Sigmoid colon (tissue), 6 donors: ENCODE measurements at regions not wholly inside any gene's neighbourhood (a gene's known extent, or its start where the extent isn't known, plus 50 kb on each side); places are given as distances from the start of the nearest gene placed in this dataset.

Experiments
- DNase-seq: peaks from one replicate; pipeline ENCODE4 v3.0.0-alpha.2; 2019
- H3K27ac ChIP-seq, 4 donors: fragments of 200-600 bp; sonication (generic); one replicate each; pipeline ENCODE4 v1.5.1; 2016 to 2019; ENCODE audit warnings: mild to moderate bottlenecking in 1 of 4
- H3K27me3 ChIP-seq, 3 donors: fragments of 200-600 bp; sonication (generic); one replicate each; pipeline ENCODE4 v1.5.1; 2019; ENCODE audit warnings: mild to moderate bottlenecking in 1 of 3
- H3K36me3 ChIP-seq, 4 donors: fragments of 200-600 bp; sonication (generic); one replicate each; pipeline ENCODE4 v1.5.1; 2016 to 2019
- H3K4me1 ChIP-seq, 4 donors: fragments of 200-600 bp; sonication (generic); one replicate each; pipeline ENCODE4 v1.5.1; 2017 to 2019
- H3K4me3 ChIP-seq, 4 donors: fragments of 200-600 bp; sonication (generic); one replicate each; pipeline ENCODE4 v1.5.1; 2017 to 2019; ENCODE audit warnings: mild to moderate bottlenecking in 2 of 4, moderate library complexity in 1 of 4
- H3K9me3 ChIP-seq, 4 donors: fragments of 200-600 bp in 3 of 4; sonication (generic) in 3 of 4; one replicate each; pipeline versions ENCODE4 v1.5.1 to v1.6.1; 2013 to 2019
- EP300 ChIP-seq, 4 donors: sonication (generic); formaldehyde crosslinking; IDR thresholded peaks; one replicate each; pipeline ENCODE4 v1.6.1; 2017; ENCODE audit warnings: antibody characterized with exemption in 4 of 4
- POLR2A ChIP-seq, 2 donors: fragments of 450-650 bp; IDR thresholded peaks; one replicate each; pipeline ENCODE4 v1.6.1; 2016; ENCODE audit warnings: antibody characterized with exemption in 2 of 2, mild to moderate bottlenecking in 2 of 2, moderate library complexity in 2 of 2
- POLR2AphosphoS5 ChIP-seq, 4 donors: sonication (generic); formaldehyde crosslinking; IDR thresholded peaks; one replicate each; pipeline ENCODE4 v1.6.1; 2017; ENCODE audit warnings: antibody characterized with exemption in 4 of 4
- WGBS, 2 donors: extraction: QIAGEN DNeasy Blood & Tissue Kit; methylation state at CpG; one replicate each; pipeline ENCODE4 v1.1.7; 2013; 5-methylcytosine and 5-hydroxymethylcytosine counted together
- intact Hi-C: fragments of 100-400 bp; cut with DNase I; formaldehyde crosslinking; loops from one replicate; pipeline ENCODE4 v1.15.1; 2023
- TF ChIP-seq, protein P1 (sequence below), 4 experiments: fragments of 450-650 bp in 3 of 4; fragments of 200-600 bp in 1 of 4; IDR thresholded peaks; one replicate each; pipeline ENCODE4 v1.5.1; 2016 to 2019; ENCODE audit warnings: antibody characterized with exemption in 4 of 4, mild to moderate bottlenecking in 3 of 4, moderate library complexity in 2 of 4
- donor health status: healthy with polysubstance abuse.
- donor health status: healthy.

DNA sequence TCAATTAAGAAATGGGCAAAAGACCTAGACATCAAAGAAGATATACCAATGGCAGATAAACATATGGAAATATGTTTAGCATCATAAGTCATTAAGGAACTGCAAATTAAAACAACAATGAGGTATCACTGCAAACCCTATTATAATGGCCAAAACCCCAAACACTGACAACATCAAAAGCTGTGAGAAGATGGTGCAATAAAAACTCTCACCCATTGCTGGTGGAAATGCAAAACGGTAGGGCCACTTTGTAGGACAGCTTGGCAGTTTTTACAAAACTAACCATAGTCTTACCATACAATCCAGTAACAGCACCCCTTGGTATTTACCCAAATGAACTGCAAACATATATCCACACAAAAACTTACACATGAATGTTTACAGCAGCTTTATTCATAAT lies 213.1 kb downstream of the UBE2E3 start:
- intact Hi-C loops: no loop called here
- TF ChIP-seq, protein P1, sequence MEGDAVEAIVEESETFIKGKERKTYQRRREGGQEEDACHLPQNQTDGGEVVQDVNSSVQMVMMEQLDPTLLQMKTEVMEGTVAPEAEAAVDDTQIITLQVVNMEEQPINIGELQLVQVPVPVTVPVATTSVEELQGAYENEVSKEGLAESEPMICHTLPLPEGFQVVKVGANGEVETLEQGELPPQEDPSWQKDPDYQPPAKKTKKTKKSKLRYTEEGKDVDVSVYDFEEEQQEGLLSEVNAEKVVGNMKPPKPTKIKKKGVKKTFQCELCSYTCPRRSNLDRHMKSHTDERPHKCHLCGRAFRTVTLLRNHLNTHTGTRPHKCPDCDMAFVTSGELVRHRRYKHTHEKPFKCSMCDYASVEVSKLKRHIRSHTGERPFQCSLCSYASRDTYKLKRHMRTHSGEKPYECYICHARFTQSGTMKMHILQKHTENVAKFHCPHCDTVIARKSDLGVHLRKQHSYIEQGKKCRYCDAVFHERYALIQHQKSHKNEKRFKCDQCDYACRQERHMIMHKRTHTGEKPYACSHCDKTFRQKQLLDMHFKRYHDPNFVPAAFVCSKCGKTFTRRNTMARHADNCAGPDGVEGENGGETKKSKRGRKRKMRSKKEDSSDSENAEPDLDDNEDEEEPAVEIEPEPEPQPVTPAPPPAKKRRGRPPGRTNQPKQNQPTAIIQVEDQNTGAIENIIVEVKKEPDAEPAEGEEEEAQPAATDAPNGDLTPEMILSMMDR (IDR thresholded peaks at IDR 0.05): no peak
- TF ChIP-seq EP300 (IDR thresholded peaks at IDR 0.05) (no peak), POLR2A (IDR thresholded peaks at IDR 0.05) (no peak), POLR2AphosphoS5 (IDR thresholded peaks at IDR 0.05) (no peak)
- H3K4me3 ChIP-seq: no peak overlapping the region
- H3K27me3 ChIP-seq: no peaks in the 10 kb centered on the region
- no peaks in the 10 kb centered on the region for H3K36me3 ChIP-seq
- whole genome bisulfite sequencing, 2 donors: 85 to 93% methylated on average over 1 of the region's 1 CpG
- DNase-seq: no peak
- H3K4me1 ChIP-seq: no peaks in the 10 kb centered on the region
- H3K9me3 ChIP-seq: no peaks in the 10 kb centered on the region
- H3K27ac ChIP-seq: no peak overlapping the region

DNA sequence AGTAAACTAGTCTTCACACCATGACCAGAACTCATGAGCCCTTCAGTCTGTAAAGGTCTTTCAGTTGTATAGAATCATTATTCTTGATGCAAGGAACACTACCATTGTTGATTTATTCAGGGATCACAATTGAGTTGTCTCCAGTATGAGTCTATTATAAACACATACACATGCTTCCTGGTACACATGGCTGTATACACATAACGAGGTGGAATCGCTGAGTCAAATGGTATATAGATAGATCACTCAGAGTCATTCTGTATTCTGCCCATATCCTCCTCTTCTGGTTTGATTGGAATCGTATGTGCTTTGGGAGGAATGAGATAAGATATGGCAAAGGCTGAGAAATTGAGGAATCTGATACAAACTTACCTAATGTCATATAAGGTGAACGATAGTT lies 216.0 kb downstream of the UBE2E3 start:
- WGBS, 2 donors: 82 to 84% methylated on average over 4 of the region's 4 CpGs

DNA sequence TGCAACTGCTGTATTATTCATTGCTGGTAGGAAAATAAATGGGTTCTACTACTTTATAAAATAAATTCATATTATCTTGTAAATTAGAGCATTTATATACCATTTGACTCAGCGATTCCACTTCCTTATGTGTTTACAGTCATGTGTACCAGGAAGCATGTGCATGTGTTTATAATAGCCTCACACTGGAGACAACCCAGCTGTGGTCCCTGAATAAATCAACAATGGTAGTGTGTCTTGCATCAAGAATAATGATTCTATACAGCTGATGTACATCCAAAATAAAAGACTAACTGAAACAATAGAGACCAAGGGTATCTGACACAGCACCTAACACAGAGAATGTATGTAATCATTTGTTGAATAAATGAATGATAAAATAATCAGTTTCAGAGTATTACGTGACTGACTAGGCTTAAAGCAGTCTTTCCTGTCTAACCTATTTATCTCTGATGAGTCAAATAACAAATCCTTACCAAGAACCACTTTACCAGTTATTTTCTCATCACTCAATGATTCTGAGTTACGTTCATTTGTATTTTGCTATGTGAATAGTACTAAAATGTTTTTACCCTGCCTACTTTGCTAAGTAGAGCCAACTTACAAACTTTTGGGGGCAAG lies 216.8 kb downstream of the UBE2E3 start:
- no peak for DNase-seq
- intact Hi-C loops: no loop called here
- WGBS, 2 donors: 56 to 62% methylated on average over 3 of the region's 3 CpGs
- no peaks in the 10 kb centered on the region for H3K36me3 ChIP-seq
- no peaks in the 10 kb centered on the region for H3K4me1 ChIP-seq
- TF ChIP-seq, protein P1 (IDR thresholded peaks at IDR 0.05): no peak
- TF ChIP-seq POLR2A (IDR thresholded peaks at IDR 0.05) (no peak), EP300 (IDR thresholded peaks at IDR 0.05) (no peak), POLR2AphosphoS5 (IDR thresholded peaks at IDR 0.05) (no peak)
- H3K27me3 ChIP-seq: no peaks in the 10 kb centered on the region
- H3K4me3 ChIP-seq: no peak overlapping the region
- H3K9me3 ChIP-seq: no peaks in the 10 kb centered on the region
- no peak overlapping the region for H3K27ac ChIP-seq

More for the DNA sequence above, 216.0 kb downstream of the UBE2E3 start:
- Histone ChIP-seq H3K9me3 (no peaks in the 10 kb centered on the region), H3K27me3 (no peaks in the 10 kb centered on the region), H3K4me3 (no peak overlapping the region), H3K27ac (no peak overlapping the region), H3K36me3 (no peaks in the 10 kb centered on the region), H3K4me1 (no peaks in the 10 kb centered on the region)
- TF ChIP-seq POLR2AphosphoS5 (IDR thresholded peaks at IDR 0.05): no peak
- no peak for TF ChIP-seq POLR2A (IDR thresholded peaks at IDR 0.05)
- no peak for TF ChIP-seq EP300 (IDR thresholded peaks at IDR 0.05)
- DNase-seq: no peak
- intact Hi-C loops: no loop called here

DNA sequence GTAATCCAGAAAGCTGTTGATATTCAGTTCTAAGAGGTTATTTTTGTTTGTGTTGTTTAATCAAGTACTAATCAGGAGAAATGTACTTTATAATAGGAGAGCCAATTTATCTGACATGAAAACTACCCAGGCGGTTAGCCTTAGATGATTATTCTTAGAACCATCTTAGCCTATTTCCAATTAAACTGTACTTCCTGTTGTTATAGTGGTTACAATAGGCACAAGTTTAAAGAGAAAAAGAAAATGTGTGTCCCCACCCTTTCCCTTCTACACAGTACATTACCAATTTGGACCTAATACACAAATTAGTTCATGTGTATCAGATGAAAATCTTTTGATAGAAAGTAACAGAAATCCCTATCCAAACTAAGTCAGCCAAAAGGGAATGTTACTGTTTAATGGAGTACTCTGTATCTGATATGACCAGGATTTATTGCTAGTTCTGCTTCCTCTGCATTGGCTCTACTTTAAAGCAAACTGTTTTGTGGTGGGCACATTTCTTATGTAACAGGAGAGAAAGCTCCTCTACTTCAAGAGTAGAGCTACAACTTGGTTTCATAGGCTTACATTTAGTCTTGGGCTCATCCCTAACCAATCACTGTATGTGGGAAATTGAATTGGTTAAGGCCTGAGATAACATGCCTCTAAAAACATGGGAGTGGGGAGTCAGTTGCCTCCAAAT lies 217.9 kb downstream of the UBE2E3 start:
- no peaks in the 10 kb centered on the region for H3K4me1 ChIP-seq
- 64 to 81% methylated on average over 1 of the region's 1 CpG for WGBS, 2 donors

DNA sequence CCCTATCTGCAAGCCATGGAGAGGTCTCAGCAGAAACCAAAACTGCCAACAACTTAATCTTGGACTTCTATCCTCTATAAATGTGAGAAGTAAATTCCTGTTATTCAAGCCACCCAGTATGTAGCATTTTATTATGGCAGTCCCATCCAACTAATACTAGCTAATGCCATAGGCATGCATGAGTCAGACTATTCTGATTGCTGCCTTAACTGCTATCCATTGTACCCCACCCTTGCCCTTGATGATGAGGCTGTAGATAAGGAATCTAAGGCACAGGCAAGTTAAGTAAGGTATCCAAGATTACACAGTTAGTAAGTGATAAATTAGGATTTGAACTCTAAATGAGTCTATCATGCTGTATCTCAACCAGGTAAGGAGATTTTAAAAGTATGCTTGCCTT lies 223.0 kb downstream of the UBE2E3 start:
- H3K27me3 ChIP-seq: no peaks in the 10 kb centered on the region
- H3K36me3 ChIP-seq: no peaks in the 10 kb centered on the region
- H3K27ac ChIP-seq: no peak overlapping the region
- DNase-seq: no peak
- intact Hi-C loops: no loop called here
- TF ChIP-seq, protein P1 (IDR thresholded peaks at IDR 0.05): no peak
- TF ChIP-seq EP300 (IDR thresholded peaks at IDR 0.05): no peak
- no peak for TF ChIP-seq POLR2AphosphoS5 (IDR thresholded peaks at IDR 0.05)
- no peak for TF ChIP-seq POLR2A (IDR thresholded peaks at IDR 0.05)
- no peaks in the 10 kb centered on the region for H3K9me3 ChIP-seq
- no peaks in the 10 kb centered on the region for H3K4me1 ChIP-seq
- H3K4me3 ChIP-seq: no peak overlapping the region

More for the DNA sequence above, 217.9 kb downstream of the UBE2E3 start:
- no peaks in the 10 kb centered on the region for H3K36me3 ChIP-seq
- no peak overlapping the region for H3K4me3 ChIP-seq
- H3K27ac ChIP-seq: no peak overlapping the region
- no peaks in the 10 kb centered on the region for H3K27me3 ChIP-seq
- H3K9me3 ChIP-seq: no peaks in the 10 kb centered on the region
- DNase-seq: no peak
- TF ChIP-seq POLR2A (IDR thresholded peaks at IDR 0.05): no peak
- intact Hi-C loops: no loop called here
